SK-N-SH (cell line): ENCODE measurements at regions not wholly inside any gene's neighbourhood (a gene's known extent, or its start where the extent isn't known, plus 50 kb on each side); places are given as distances from the start of the nearest gene placed in this dataset.

ENCODE experiments used
- EP300 ChIP-seq, 2 experiments: IDR thresholded peaks; 2 replicates each; pipeline versions ENCODE4 v1.4.0 to v1.6.1; 2012; ENCODE audit warnings: borderline replicate concordance in 1 of 2, low read depth in 1 of 2, low read length in 1 of 2
- JUND ChIP-seq: IDR thresholded peaks from 2 replicates; pipeline ENCODE4 v1.4.0; 2012

GRCh38 chr9:118784033-118784432 is 585.2 kb downstream of the BRINP1 start:
- TF ChIP-seq JUND (no peak), EP300 (IDR thresholded peaks at IDR 0.05; ENCODE audit: borderline replicate concordance in 1 of 2, low read depth in 1 of 2, low read length in 1 of 2) (no peak)
